ENCODE measurements at regions not wholly inside any gene's neighbourhood (a gene's known extent, or its start where the extent isn't known, plus 50 kb on each side); places are given as distances from the start of the nearest gene placed in this dataset.

DNA sequence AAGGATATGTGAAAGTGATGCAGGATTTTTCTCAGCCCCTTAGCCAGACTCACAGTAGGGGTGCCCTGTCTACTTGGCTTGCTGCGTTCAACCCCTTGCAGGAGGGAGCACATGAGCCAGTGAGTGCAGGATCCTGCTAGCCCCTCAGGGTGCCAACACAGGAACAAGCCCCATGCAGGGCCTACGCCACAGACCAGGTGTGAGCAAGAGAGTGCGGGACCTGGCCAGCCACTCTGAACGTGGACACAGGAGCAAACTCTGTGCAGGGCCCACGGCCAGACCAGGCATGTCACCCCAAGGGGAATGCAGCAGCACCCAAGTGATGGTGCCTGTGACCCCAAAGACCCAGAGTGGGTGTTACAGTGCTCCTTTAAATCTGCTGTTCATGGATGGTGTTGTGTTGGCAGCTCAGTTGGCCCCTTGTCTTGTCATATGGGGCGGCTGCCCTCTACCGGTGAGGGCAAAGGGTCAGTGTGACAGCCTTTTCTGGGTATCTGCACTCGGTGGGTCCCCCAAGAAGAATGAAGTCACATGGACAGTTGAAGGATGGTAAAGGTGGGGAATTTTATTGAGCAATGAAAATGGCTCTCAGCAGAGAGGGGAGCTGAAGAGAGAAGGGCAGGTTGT, 188.4 kb upstream of the MAOA start:
- TF ChIP-seq EZH2phosphoT487 (IDR thresholded peaks at IDR 0.05; ENCODE audit: borderline replicate concordance), result no peak
- TF ChIP-seq, protein P1, sequence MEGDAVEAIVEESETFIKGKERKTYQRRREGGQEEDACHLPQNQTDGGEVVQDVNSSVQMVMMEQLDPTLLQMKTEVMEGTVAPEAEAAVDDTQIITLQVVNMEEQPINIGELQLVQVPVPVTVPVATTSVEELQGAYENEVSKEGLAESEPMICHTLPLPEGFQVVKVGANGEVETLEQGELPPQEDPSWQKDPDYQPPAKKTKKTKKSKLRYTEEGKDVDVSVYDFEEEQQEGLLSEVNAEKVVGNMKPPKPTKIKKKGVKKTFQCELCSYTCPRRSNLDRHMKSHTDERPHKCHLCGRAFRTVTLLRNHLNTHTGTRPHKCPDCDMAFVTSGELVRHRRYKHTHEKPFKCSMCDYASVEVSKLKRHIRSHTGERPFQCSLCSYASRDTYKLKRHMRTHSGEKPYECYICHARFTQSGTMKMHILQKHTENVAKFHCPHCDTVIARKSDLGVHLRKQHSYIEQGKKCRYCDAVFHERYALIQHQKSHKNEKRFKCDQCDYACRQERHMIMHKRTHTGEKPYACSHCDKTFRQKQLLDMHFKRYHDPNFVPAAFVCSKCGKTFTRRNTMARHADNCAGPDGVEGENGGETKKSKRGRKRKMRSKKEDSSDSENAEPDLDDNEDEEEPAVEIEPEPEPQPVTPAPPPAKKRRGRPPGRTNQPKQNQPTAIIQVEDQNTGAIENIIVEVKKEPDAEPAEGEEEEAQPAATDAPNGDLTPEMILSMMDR (conservative IDR thresholded peaks at IDR 0.05; ENCODE audit: low read length), result no peak
